ENCODE measurements at regions not wholly inside any gene's neighbourhood (a gene's known extent, or its start where the extent isn't known, plus 50 kb on each side); places are given as distances from the start of the nearest gene placed in this dataset.

- DNase-seq, result no peak
Measured at GRCh38 chr2:176471949-176472348, 202.7 kb downstream of the MTX2 start.

GRCh38 chr2:176473177-176473576, 203.9 kb downstream of the MTX2 start:
- DNase-seq, result no peak

- DNase-seq, result no peak
Measured at GRCh38 chr2:176473851-176474250, 204.6 kb downstream of the MTX2 start.

GRCh38 chr2:176477336-176477735, 208.1 kb downstream of the MTX2 start:
- DNase-seq, result no peak

- no peak for DNase-seq
Measured at GRCh38 chr2:176479961-176480360, 210.7 kb downstream of the MTX2 start.

- DNase-seq, result no peak
Measured at GRCh38 chr2:176482107-176482506, 212.9 kb downstream of the MTX2 start.

GRCh38 chr2:176483476-176483875, 214.2 kb downstream of the MTX2 start:
- DNase-seq, result no peak

GRCh38 chr2:176483901-176484568, 214.8 kb downstream of the MTX2 start:
- no peak for DNase-seq

GRCh38 chr2:176484838-176485237, 215.6 kb downstream of the MTX2 start:
- no peak for DNase-seq

GRCh38 chr2:176488431-176488830, 219.2 kb downstream of the MTX2 start:
- no peak for DNase-seq

- no peak for DNase-seq
Measured at GRCh38 chr2:176490061-176490861, 221.0 kb downstream of the MTX2 start.

GRCh38 chr2:176491172-176491904, 222.1 kb downstream of the MTX2 start:
- DNase-seq, result peak; percentile 2

- no peak for DNase-seq
Measured at GRCh38 chr2:176492583-176492982, 223.3 kb downstream of the MTX2 start.

- no peak for DNase-seq
Measured at GRCh38 chr2:176493226-176493825, 224.1 kb downstream of the MTX2 start.

- DNase-seq, result no peak
Measured at GRCh38 chr2:176493909-176494308, 224.7 kb downstream of the MTX2 start.

GRCh38 chr2:176494949-176495353, 225.7 kb downstream of the MTX2 start:
- DNase-seq, result peak; percentile 75

GRCh38 chr2:176495826-176496225, 226.6 kb downstream of the MTX2 start:
- no peak for DNase-seq

GRCh38 chr2:176496761-176497160, 227.5 kb downstream of the MTX2 start:
- no peak for DNase-seq

GRCh38 chr2:176500901-176501300, 231.7 kb downstream of the MTX2 start:
- no peak for DNase-seq

- DNase-seq, result no peak
Measured at GRCh38 chr2:176501617-176502016, 232.4 kb downstream of the MTX2 start.

- DNase-seq, result no peak
Measured at GRCh38 chr2:176502619-176503018, 233.4 kb downstream of the MTX2 start.

GRCh38 chr2:176503776-176504175, 234.5 kb downstream of the MTX2 start:
- no peak for DNase-seq

- DNase-seq, result no peak
Measured at GRCh38 chr2:176504440-176504839, 235.2 kb downstream of the MTX2 start.

Measured in hematopoietic multipotent progenitor cell treated with erythropoietin and hydrocortisone succinate and interleukin-3 and kit ligand, for 6 days (in vitro differentiated cells).